ENCODE measurements at regions not wholly inside any gene's neighbourhood (a gene's known extent, or its start where the extent isn't known, plus 50 kb on each side); places are given as distances from the start of the nearest gene placed in this dataset.

- ATAC-seq, result no peak
- Mint-ChIP-seq H3K4me3 (no peak overlapping the region), H3K9me3 (peaks cover 8% of the 10 kb centered on the region), H3K27ac (no peak overlapping the region), H3K27me3 (no peaks in the 10 kb centered on the region), H3K36me3 (no peaks in the 10 kb centered on the region), H3K4me1 (no peaks in the 10 kb centered on the region)
Measured at GRCh38 chr2:49567811-49568600, 413.7 kb upstream of the FSHR start.

- no peak for ATAC-seq
- H3K36me3 Mint-ChIP-seq, result no peaks in the 10 kb centered on the region
- H3K27me3 Mint-ChIP-seq, result no peaks in the 10 kb centered on the region
- no peaks in the 10 kb centered on the region for H3K4me1 Mint-ChIP-seq
- H3K4me3 Mint-ChIP-seq, result no peak overlapping the region
- peaks cover 7% of the 10 kb centered on the region for H3K9me3 Mint-ChIP-seq
- H3K27ac Mint-ChIP-seq, result no peak overlapping the region
Measured at GRCh38 chr2:49567021-49567420, 412.7 kb upstream of the FSHR start.

GRCh38 chr2:49553658-49554057, 399.3 kb upstream of the FSHR start:
- Mint-ChIP-seq H3K9me3 (peaks cover 5% of the 10 kb centered on the region), H3K4me3 (no peak overlapping the region), H3K36me3 (no peaks in the 10 kb centered on the region), H3K4me1 (no peaks in the 10 kb centered on the region), H3K27ac (no peak overlapping the region), H3K27me3 (no peaks in the 10 kb centered on the region)
- no peak for ATAC-seq

- no peak overlapping the region for H3K27ac Mint-ChIP-seq
- H3K36me3 Mint-ChIP-seq, result no peaks in the 10 kb centered on the region
- H3K9me3 Mint-ChIP-seq, result peaks cover 15% of the 10 kb centered on the region
- no peaks in the 10 kb centered on the region for H3K27me3 Mint-ChIP-seq
- H3K4me1 Mint-ChIP-seq, result no peaks in the 10 kb centered on the region
- no peak overlapping the region for H3K4me3 Mint-ChIP-seq
- no peak for ATAC-seq
Measured at GRCh38 chr2:49532702-49533101, 378.4 kb upstream of the FSHR start.

- H3K36me3 Mint-ChIP-seq, result no peaks in the 10 kb centered on the region
Measured at GRCh38 chr2:49515996-49516782, 361.9 kb upstream of the FSHR start.

GRCh38 chr2:49514201-49514600, 359.9 kb upstream of the FSHR start:
- no peaks in the 10 kb centered on the region for H3K36me3 Mint-ChIP-seq
- ATAC-seq, result no peak
- H3K4me3 Mint-ChIP-seq, result no peak overlapping the region
- H3K9me3 Mint-ChIP-seq, result no peaks in the 10 kb centered on the region
- H3K27ac Mint-ChIP-seq, result no peak overlapping the region
- H3K4me1 Mint-ChIP-seq, result no peaks in the 10 kb centered on the region
- no peaks in the 10 kb centered on the region for H3K27me3 Mint-ChIP-seq

More at GRCh38 chr2:49515996-49516782, 361.9 kb upstream of the FSHR start:
- Mint-ChIP-seq H3K9me3 (peaks cover 4% of the 10 kb centered on the region), H3K27me3 (no peaks in the 10 kb centered on the region), H3K4me3 (no peak overlapping the region), H3K27ac (no peak overlapping the region), H3K4me1 (no peaks in the 10 kb centered on the region)
- ATAC-seq, result no peak

GRCh38 chr2:49490710-49491109, 336.4 kb upstream of the FSHR start:
- H3K27me3 Mint-ChIP-seq, result no peaks in the 10 kb centered on the region
- H3K4me1 Mint-ChIP-seq, result no peaks in the 10 kb centered on the region
- no peak for ATAC-seq
- H3K36me3 Mint-ChIP-seq, result no peaks in the 10 kb centered on the region
- no peak overlapping the region for H3K4me3 Mint-ChIP-seq
- no peak overlapping the region for H3K27ac Mint-ChIP-seq
- H3K9me3 Mint-ChIP-seq, result peaks cover 6% of the 10 kb centered on the region

GRCh38 chr2:49487139-49487538, 332.8 kb upstream of the FSHR start:
- no peak overlapping the region for H3K4me3 Mint-ChIP-seq
- H3K9me3 Mint-ChIP-seq, result peaks cover 13% of the 10 kb centered on the region
- no peaks in the 10 kb centered on the region for H3K36me3 Mint-ChIP-seq
- ATAC-seq, result no peak
- no peaks in the 10 kb centered on the region for H3K27me3 Mint-ChIP-seq
- no peaks in the 10 kb centered on the region for H3K4me1 Mint-ChIP-seq
- H3K27ac Mint-ChIP-seq, result no peak overlapping the region

GRCh38 chr2:49480520-49480919, 326.2 kb upstream of the FSHR start:
- Mint-ChIP-seq H3K27ac (no peak overlapping the region), H3K36me3 (no peaks in the 10 kb centered on the region), H3K4me1 (no peaks in the 10 kb centered on the region), H3K27me3 (no peaks in the 10 kb centered on the region), H3K4me3 (no peak overlapping the region), H3K9me3 (peaks cover 14% of the 10 kb centered on the region)
- ATAC-seq, result no peak

- no peak for ATAC-seq
- no peak overlapping the region for H3K27ac Mint-ChIP-seq
- H3K27me3 Mint-ChIP-seq, result no peaks in the 10 kb centered on the region
- H3K36me3 Mint-ChIP-seq, result no peaks in the 10 kb centered on the region
- peaks cover 28% of the 10 kb centered on the region for H3K9me3 Mint-ChIP-seq
- H3K4me3 Mint-ChIP-seq, result no peak overlapping the region
- H3K4me1 Mint-ChIP-seq, result no peaks in the 10 kb centered on the region
Measured at GRCh38 chr2:49465157-49465831, 311.0 kb upstream of the FSHR start.

GRCh38 chr2:49459314-49459993, 305.1 kb upstream of the FSHR start:
- no peak for ATAC-seq
- H3K27ac Mint-ChIP-seq, result no peak overlapping the region
- H3K4me1 Mint-ChIP-seq, result no peaks in the 10 kb centered on the region
- no peaks in the 10 kb centered on the region for H3K27me3 Mint-ChIP-seq
- H3K4me3 Mint-ChIP-seq, result no peak overlapping the region
- H3K9me3 Mint-ChIP-seq, result peaks cover 12% of the 10 kb centered on the region
- no peaks in the 10 kb centered on the region for H3K36me3 Mint-ChIP-seq

GRCh38 chr2:49444005-49444404, 289.7 kb upstream of the FSHR start:
- Mint-ChIP-seq H3K27ac (no peak overlapping the region), H3K36me3 (no peaks in the 10 kb centered on the region), H3K4me1 (no peaks in the 10 kb centered on the region), H3K27me3 (no peaks in the 10 kb centered on the region), H3K9me3 (no peaks in the 10 kb centered on the region), H3K4me3 (no peak overlapping the region)
- no peak for ATAC-seq

- no peak for ATAC-seq
- Mint-ChIP-seq H3K27me3 (no peaks in the 10 kb centered on the region), H3K36me3 (no peaks in the 10 kb centered on the region), H3K9me3 (peaks cover 7% of the 10 kb centered on the region), H3K4me1 (no peaks in the 10 kb centered on the region), H3K4me3 (no peak overlapping the region), H3K27ac (no peak overlapping the region)
Measured at GRCh38 chr2:49426996-49427395, 272.7 kb upstream of the FSHR start.

- no peaks in the 10 kb centered on the region for H3K4me1 Mint-ChIP-seq
Measured at GRCh38 chr2:49416252-49416651, 261.9 kb upstream of the FSHR start.

GRCh38 chr2:49404108-49404507, 249.8 kb upstream of the FSHR start:
- Mint-ChIP-seq H3K36me3 (no peaks in the 10 kb centered on the region), H3K9me3 (no peaks in the 10 kb centered on the region), H3K4me1 (no peaks in the 10 kb centered on the region), H3K27ac (no peak overlapping the region), H3K4me3 (no peak overlapping the region), H3K27me3 (no peaks in the 10 kb centered on the region)
- no peak for ATAC-seq

More at GRCh38 chr2:49416252-49416651, 261.9 kb upstream of the FSHR start:
- no peak for ATAC-seq
- Mint-ChIP-seq H3K9me3 (no peaks in the 10 kb centered on the region), H3K4me3 (no peak overlapping the region), H3K27ac (no peak overlapping the region), H3K36me3 (no peaks in the 10 kb centered on the region), H3K27me3 (no peaks in the 10 kb centered on the region)

All from stimulated activated memory B cell treated with anti-CD40 and anti-IgM and Interleukin-4, amounts not matched to agents 10 μg/mL and 1 μg/mL and 100 μg/mL, for 72 hours (primary cell).